ENCODE measurements at regions not wholly inside any gene's neighbourhood (a gene's known extent, or its start where the extent isn't known, plus 50 kb on each side); places are given as distances from the start of the nearest gene placed in this dataset.

DNA sequence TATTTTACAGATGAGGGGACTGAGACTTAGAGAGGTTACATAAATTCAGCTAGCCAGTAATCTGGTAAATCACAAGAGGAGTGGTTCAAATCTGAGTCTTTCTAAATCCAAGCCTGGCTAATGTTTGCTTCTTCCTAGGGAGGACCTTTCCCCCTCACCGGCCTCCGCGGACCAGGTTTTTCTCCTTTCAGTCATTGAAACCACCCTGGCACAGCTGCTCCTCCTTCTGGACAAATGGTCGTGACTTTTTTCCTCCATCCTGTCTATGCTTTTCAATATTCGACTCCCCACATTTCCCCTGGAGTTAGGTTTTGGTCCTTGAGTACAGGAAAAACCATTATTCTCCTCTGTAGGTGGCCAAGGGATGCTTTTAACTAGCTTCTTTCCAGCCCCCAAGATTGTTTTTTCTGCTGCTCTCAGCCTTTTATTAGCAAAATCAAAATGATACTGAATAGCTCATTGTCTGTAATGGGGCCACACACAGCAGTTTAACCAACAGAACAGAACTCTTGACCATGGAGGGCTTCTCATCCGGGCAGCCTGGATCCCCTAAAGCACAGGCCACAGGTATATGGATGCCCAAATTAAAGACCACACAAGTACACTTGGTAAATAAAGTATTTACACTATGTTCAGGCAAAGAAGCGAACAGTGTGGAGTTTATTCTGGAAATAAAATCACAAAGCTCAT, 85.9 kb upstream of the KLHL25 start:
- Histone ChIP-seq H3K27ac (no peak overlapping the region), H3K36me3 (no peaks in the 10 kb centered on the region), H3K27me3 (peaks cover 0 to 4% (median 0%) of the 10 kb centered on the region in 4 donors), H3K9me3 (no peaks in the 10 kb centered on the region), H3K4me3 (no peak overlapping the region), H3K4me1 (no peaks in the 10 kb centered on the region)
- DNase-seq (no peak), FAIRE-seq (no peak), ATAC-seq (no peak)
- intact Hi-C loops (cut with DNase I), result no loop called here
- WGBS, 2 donors, result 54 to 57% methylated on average over 7 of the region's 7 CpGs
- TF ChIP-seq, protein P1, sequence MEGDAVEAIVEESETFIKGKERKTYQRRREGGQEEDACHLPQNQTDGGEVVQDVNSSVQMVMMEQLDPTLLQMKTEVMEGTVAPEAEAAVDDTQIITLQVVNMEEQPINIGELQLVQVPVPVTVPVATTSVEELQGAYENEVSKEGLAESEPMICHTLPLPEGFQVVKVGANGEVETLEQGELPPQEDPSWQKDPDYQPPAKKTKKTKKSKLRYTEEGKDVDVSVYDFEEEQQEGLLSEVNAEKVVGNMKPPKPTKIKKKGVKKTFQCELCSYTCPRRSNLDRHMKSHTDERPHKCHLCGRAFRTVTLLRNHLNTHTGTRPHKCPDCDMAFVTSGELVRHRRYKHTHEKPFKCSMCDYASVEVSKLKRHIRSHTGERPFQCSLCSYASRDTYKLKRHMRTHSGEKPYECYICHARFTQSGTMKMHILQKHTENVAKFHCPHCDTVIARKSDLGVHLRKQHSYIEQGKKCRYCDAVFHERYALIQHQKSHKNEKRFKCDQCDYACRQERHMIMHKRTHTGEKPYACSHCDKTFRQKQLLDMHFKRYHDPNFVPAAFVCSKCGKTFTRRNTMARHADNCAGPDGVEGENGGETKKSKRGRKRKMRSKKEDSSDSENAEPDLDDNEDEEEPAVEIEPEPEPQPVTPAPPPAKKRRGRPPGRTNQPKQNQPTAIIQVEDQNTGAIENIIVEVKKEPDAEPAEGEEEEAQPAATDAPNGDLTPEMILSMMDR (IDR thresholded peaks at IDR 0.05), result no peak

DNA sequence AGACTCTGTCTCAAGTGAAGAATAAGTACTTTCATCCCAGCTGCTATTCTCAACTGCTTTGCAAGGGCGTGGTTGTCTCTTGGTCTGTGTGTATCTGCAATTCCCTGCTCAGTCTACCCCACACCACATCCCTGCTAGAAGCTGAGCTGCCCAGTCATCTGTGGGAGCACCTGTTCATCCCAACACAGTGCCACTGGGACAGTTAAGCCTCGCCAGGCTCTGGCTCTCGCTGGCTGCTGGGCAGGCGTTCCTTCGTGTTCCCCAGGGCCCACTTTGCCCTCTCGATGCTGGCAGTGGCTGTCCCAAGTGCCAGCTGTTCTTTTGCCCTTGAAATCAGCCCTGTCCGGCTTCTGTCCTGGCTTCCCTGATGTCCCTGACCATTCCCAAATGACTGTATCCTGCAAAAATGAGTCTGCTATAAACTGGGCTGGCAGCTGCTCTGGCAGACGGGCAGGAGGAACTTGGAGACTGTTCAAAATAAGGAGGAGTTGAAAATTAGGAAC, 91.6 kb upstream of the KLHL25 start:
- FAIRE-seq (no peak), ATAC-seq (no peak), DNase-seq (no peak)
- H3K4me1 ChIP-seq, result no peaks in the 10 kb centered on the region
- intact Hi-C loops (cut with DNase I), result no loop called here
- H3K9me3 ChIP-seq, result no peaks in the 10 kb centered on the region
- no peak overlapping the region for H3K4me3 ChIP-seq
- TF ChIP-seq, protein P1 (IDR thresholded peaks at IDR 0.05), result no peak
- H3K27ac ChIP-seq, result no peak overlapping the region
- H3K27me3 ChIP-seq, result no peaks in the 10 kb centered on the region
- no peaks in the 10 kb centered on the region for H3K36me3 ChIP-seq
- WGBS, 2 donors, result 38 to 51% methylated on average over 8 of the region's 8 CpGs

DNA sequence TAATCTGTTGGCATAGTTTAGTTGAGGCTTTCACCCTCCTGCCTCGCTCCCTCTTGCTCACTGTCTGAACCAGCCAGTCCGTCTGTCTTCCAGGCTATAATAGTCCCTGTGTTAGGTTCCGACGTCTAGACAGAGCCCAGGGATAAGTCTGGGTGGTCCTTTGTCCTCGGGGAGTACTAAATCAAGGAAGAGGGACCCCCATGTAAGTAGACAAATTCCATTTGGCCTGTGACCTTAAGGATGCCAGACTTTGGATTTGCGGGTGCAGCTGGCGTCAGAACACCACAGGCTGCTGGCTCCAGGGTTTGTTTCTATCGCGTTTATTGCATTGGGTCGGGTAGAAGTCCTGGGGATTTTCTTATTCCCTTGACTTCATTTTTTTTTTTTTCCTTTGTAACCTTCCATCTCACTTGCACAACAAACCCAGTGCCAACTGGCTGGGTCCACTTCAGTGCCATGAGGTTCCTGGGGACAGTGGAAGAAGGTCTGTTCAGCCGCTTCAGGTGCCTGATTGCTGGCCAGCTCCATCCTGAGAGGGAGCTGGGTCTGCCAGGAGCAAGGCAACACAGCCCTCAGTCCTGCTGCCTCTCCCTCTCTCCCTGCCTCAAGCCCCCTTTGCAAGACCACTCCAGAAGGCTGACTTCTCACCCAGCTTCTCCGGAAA, 95.4 kb upstream of the KLHL25 start:
- no peak for ATAC-seq

DNA sequence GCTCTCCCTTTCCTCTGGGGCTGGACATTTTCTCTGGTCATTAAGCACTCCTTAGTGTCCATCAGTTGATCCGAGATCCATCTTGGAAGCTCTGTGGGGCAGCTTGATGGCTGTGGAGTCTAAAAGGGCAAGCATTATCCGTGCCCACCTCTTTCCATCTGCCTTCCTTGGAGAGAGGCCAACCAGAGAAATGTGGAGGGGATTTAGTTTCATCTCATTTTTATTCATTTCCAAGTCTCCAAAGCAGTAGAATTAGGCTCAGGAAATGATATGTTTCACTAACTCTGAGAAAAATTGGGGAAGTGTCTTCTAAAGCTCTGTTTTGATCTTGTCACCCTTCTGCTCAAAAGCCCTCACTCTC, 95.9 kb upstream of the KLHL25 start:
- no peaks in the 10 kb centered on the region for H3K4me1 ChIP-seq
- WGBS, 2 donors, result 52 to 58% methylated on average over 2 of the region's 2 CpGs
- no peaks in the 10 kb centered on the region for H3K9me3 ChIP-seq
- no peaks in the 10 kb centered on the region for H3K36me3 ChIP-seq
- TF ChIP-seq, protein P1 (IDR thresholded peaks at IDR 0.05), result no peak
- intact Hi-C loops (cut with DNase I), result no loop called here
- ATAC-seq (no peak), DNase-seq (no peak), FAIRE-seq (no peak)
- no peak overlapping the region for H3K27ac ChIP-seq
- no peak overlapping the region for H3K4me3 ChIP-seq
- no peaks in the 10 kb centered on the region for H3K27me3 ChIP-seq

More for the DNA sequence above, 95.4 kb upstream of the KLHL25 start:
- Histone ChIP-seq H3K27me3 (no peaks in the 10 kb centered on the region), H3K4me1 (no peaks in the 10 kb centered on the region), H3K9me3 (no peaks in the 10 kb centered on the region), H3K27ac (no peak overlapping the region), H3K4me3 (no peak overlapping the region), H3K36me3 (no peaks in the 10 kb centered on the region)
- TF ChIP-seq, protein P1 (IDR thresholded peaks at IDR 0.05), result no peak
- DNase-seq (no peak), FAIRE-seq (no peak)
- 65 to 73% methylated on average over 12 of the region's 12 CpGs for WGBS, 2 donors
- intact Hi-C loops (cut with DNase I), result no loop called here

DNA sequence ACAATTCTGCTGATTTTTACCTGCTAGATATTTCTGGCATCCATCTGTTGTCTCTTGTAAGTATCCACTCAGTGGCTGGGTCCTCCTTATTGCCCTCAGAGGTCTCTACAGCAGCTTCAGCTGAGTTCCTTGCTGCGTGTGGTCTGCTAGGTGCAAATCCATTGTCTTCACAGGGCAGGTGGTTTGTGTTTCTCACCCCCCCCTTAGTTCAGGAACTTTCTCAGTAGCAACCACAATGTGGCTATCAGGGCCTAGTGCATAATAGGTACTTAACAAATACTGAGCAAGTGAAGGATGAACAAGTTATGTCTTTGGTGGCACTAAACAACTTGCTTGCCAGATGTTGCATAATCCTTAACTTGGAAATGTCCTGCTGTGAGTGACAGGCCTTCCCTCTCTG, 96.7 kb upstream of the KLHL25 start:
- ATAC-seq, result no peak
- 71 to 78% methylated on average over 1 of the region's 1 CpG for WGBS, 2 donors
- intact Hi-C loops (cut with DNase I), result no loop called here
- Histone ChIP-seq H3K36me3 (no peaks in the 10 kb centered on the region), H3K27me3 (no peaks in the 10 kb centered on the region), H3K27ac (no peak overlapping the region), H3K9me3 (no peaks in the 10 kb centered on the region), H3K4me3 (no peak overlapping the region), H3K4me1 (no peaks in the 10 kb centered on the region)
- TF ChIP-seq, protein P1 (IDR thresholded peaks at IDR 0.05), result no peak
- no peak for DNase-seq
- FAIRE-seq, result no peak

Measured in pancreas (tissue), 10 donors.